GM21528 (cell line): ENCODE measurements at regions not wholly inside any gene's neighbourhood (a gene's known extent, or its start where the extent isn't known, plus 50 kb on each side); places are given as distances from the start of the nearest gene placed in this dataset.
"Not testable (repeated sequence)": the region's sequence is repeated elsewhere in the genome, so short reads cannot be mapped to it uniquely, and the experiment has no call there.

Experiments
- ATAC-seq: cut with Tn5 transposase; IDR thresholded peaks from one replicate; pipeline ENCODE4 v1.9.1; 2021; ENCODE audit warnings: mild to moderate bottlenecking, moderate library complexity; ENCODE audit not compliant: unreplicated experiment, low FRiP score

- no peak for ATAC-seq
Observed at GRCh38 chr15:96462768-96463750, 132.6 kb downstream of the NR2F2 start.

- no peak for ATAC-seq
Observed at GRCh38 chr15:96466389-96466947, 136.0 kb downstream of the NR2F2 start.

DNA sequence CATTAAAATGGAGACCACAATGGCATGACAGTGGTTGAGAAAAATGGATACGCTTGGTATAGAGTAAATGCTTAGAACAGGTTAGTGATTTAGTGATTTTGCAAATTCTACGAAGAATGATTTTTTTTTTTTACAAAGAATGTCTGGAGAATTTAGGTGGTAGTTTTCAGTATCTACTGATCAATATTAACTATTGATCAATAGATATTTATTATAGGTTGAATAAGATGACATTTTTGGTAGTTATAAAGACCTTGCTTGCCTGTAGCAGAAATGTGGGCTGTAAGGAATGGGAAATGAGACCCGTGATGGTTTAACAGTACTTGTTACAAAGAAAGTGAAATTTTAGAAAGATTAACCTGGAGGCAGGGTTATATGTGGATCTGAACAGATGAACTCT, 137.5 kb downstream of the NR2F2 start:
- ATAC-seq: no peak

DNA sequence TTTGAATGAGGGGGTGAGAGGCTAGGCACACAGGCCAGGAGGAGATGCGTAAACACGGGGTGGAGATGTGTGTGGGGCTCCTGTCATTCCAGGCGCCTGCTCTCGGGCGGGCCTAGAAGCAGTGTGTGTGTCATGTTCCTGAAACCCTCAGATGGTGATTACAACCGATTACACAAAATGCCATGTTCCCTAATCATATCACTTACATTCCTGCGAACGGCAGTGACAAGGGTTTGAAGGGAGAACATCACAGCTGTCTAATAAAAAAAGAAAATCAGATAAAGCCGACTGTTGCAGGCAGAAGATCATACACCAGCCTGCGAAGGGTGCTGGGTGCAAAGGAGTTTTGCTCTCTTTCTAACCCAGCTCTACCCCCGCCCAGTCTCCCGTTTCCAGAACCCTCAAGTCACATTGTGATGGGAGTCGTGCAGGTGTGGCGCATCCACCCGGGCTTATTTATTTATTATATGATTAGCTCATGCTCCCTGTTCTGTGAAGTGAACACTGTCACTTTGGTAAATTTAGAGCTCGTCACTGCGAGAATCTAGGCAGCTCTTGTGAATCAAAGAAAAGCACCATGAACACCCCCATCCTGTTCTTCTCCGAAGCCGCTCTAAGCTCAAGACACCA, 140.3 kb downstream of the NR2F2 start:
- ATAC-seq: no peak

DNA sequence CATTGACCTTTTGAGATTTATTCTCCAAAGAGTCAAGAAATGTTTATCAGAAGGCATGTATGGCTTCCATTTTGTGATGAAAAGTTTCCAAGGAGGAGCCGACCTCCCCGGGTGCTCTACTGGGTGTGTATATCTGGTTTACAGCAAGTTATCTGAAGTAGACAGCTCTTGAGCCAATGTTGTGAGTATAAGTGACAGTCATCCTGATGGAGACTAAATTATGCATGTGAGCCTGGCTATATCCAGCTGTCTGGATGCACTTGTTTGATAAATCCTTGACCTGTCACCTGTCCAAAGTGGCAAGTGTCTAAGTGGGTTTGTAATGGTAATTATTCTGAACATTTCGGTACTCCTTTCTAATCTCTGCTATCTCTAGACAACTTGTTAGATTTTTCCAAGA, 142.2 kb downstream of the NR2F2 start:
- ATAC-seq: no peak

DNA sequence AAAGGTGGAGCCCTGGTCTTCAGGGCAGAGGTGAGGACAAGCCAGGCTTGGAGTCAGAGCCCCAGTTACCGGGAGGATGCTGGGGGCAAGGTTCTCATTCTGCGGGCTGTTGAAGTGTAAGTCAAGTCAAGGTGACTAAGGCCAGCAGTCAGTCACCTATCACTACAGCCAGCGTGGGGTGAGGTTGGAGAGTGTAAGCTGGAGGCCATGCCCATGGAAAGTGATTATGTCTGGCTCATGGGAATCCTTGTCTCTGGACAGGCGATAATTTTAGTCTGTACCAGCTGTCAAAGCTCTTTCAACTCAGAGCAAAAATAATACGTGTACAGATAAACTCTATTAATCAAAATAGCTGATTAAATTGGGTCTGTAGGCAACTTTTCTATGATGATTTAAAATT, 143.1 kb downstream of the NR2F2 start:
- ATAC-seq: no peak

GRCh38 chr15:96474231-96474664, 143.7 kb downstream of the NR2F2 start:
- no peak for ATAC-seq

GRCh38 chr15:96477227-96477626, 146.7 kb downstream of the NR2F2 start:
- no peak for ATAC-seq

DNA sequence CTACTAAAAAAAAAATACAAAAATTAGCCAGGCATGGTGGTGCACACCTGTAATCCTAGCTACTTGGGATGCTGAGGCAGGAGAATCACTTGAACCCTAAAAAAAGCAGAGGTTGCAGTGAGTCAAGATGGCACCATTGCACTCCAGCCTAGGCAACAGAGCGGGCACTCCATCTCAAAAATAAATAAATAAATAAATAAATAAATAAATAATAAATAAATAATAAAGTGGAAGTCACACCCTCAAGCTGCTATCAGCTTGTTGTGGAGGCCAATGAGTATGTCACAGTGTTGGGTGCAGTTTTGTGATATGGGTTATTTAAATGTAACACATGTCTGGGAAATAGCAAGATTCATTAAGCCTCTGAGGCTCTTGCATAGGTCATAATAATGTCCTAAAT, 153.9 kb downstream of the NR2F2 start:
- not testable (repeated sequence) for ATAC-seq

DNA sequence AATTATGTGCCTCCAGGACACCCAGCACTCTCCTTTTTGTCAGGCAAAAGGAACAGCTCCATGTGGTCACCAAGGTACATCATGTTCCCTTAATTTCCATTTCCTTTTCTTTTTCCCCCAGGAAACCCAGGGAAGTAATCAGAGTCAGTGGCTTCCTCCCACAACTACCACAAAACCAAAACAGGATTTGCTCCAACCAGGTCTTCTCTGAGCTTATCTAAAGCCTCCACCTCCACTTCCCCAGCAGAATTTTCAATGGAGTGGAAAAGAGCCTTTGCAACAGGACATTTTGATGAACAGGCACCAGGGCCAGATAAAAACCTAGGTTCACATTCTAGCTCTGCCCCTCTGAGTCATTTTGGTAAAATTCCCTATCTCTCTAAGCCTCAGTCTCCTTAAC, 154.3 kb downstream of the NR2F2 start:
- ATAC-seq: no peak

DNA sequence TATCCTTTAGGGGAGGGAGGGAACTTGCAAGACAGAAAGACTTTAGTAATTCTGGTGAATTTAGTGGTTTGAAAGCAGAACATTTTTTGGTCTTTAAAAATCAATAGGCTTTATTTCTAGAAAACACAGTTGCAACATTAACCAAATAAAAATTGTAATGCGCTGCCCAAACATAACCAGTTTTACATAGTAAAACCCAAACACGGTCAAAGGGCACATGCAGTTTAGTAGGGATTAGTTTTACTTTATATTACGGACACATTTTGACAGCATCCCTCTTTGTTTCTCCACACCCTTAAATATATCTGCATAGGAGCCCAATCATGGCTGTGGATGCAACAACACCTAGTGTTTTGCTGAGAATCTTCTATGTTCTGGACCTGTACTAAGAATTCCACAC, 156.7 kb downstream of the NR2F2 start:
- ATAC-seq: no peak

- ATAC-seq: not testable (repeated sequence)
Observed at GRCh38 chr15:96491066-96491699, 160.7 kb downstream of the NR2F2 start.

DNA sequence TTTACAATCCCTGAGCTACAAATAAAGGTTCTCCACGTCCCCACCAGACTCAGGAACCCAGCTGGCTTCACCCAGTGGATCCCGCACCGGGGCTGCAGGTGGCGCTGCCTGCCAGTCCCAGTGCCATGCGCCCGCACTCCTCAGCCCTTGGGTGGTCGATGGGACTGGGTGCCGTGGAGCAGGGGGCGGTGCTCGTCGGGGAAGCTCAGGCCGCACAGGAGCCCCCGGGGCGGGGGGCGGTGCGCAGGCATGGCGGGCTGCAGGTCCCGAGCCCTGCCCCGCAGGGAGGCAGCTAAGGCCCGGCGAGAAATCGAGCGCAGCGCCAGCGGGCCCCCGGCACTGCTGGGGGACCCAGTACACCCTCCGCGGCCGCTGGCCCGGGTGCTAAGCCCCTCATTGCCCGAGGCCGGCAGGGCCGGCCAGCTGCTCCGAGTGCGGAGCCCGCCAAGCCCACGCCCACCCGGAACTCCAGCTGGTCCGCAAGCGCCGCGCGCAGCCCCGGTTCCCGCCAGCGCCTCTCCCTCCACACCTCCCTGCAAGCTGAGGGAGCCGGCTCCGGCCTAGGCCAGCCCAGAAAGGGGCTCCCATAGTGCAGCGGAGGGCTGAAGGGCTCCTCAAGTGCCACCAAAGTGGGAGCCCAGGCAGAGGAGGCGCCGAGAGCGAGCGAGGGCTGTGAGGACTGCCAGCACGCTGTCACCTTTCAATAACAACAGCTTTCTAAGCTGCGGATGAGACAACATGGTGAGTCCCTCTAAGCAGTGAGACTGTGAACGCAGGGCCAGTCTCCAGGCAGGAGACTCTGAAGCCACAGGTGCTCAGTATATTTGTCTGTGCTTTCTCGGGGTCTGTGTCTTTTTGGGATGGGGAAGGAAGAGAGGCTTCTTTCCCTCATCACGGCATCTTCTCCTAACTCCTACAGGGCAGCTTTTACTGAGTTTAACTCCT, 161.5 kb downstream of the NR2F2 start:
- not testable (repeated sequence) for ATAC-seq

DNA sequence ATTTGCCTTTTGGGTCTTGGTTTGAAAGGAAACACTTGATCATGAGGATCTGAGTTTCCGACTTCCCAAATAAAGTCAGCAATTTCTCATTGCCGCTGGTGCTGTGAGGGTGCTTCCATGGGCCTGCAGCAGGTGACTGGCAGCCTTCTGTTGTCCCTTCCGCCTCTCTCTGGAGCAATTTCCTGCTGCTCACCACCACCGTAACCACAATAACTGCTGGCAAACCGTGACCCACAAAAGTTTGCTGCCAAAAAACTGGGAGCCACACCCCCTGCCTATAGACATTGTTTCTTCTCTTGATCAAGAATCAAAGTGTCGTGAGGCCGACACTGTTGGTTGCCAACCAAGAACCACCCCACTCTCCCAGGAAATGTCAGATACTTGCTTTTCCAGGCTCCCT, 164.0 kb downstream of the NR2F2 start:
- no peak for ATAC-seq

- no peak for ATAC-seq
Observed at GRCh38 chr15:96495386-96495785, 164.9 kb downstream of the NR2F2 start.

- no peak for ATAC-seq
Observed at GRCh38 chr15:96497951-96498350, 167.5 kb downstream of the NR2F2 start.

- ATAC-seq: no peak
Observed at GRCh38 chr15:96500508-96500907, 170.0 kb downstream of the NR2F2 start.

- no peak for ATAC-seq
Observed at GRCh38 chr15:96501362-96501761, 170.9 kb downstream of the NR2F2 start.

- ATAC-seq: no peak
Observed at GRCh38 chr15:96502196-96502595, 171.7 kb downstream of the NR2F2 start.

DNA sequence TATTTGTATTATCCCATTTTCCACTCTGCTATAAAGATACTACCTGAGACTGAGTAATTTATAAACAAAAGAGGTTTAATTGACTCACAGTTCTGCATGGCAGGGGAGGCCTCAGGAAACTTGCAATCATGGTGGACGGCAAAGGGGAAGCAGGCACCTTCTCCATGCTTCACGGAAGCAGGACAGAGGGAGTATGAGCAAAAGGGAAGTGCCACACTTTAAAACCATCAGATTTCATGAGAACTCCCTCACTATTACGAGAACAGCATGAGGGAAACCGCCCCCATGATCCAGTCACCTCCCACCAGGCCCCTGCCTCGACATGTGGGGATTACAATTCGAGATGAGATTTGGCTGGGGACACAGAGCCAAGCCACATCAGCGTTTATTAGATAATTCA, 172.8 kb downstream of the NR2F2 start:
- ATAC-seq: no peak
